ENCODE measurements at regions not wholly inside any gene's neighbourhood (a gene's known extent, or its start where the extent isn't known, plus 50 kb on each side); places are given as distances from the start of the nearest gene placed in this dataset.

DNA sequence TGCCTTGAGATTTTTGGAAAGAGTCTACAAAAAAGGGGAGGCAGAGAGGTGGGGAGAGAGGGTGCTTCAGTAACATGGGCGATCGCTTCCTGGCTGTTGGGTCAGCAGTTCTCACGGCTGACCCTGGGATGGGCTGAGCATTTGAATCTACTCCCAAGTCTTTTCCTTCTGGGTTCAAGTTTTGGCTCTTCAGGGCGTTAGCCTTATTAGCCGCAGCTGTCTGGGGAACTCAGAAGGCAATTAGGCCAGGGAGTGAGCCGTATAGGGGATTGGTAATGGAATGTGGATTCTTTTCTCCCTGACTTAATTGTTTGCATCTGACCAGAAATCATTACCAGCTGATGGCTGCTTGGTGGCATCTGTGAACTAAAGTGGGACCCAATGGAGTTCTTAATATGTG lies 250.5 kb upstream of the SKOR2 start:
- H3K4me3 Mint-ChIP-seq = no peak overlapping the region
- no peaks in the 10 kb centered on the region for H3K36me3 Mint-ChIP-seq (ENCODE audit: low read depth)
- no peaks in the 10 kb centered on the region for H3K27me3 Mint-ChIP-seq
- peaks cover 4% of the 10 kb centered on the region for H3K9me3 Mint-ChIP-seq
- no peaks in the 10 kb centered on the region for H3K4me1 Mint-ChIP-seq
- H3K27ac Mint-ChIP-seq = no peak overlapping the region
- DNase-seq = no peak
- no peak for ATAC-seq

GRCh38 chr18:47500930-47501329 lies 249.5 kb upstream of the SKOR2 start:
- H3K27ac Mint-ChIP-seq = no peak overlapping the region
- H3K36me3 Mint-ChIP-seq (ENCODE audit: low read depth) = no peaks in the 10 kb centered on the region

GRCh38 chr18:47492691-47493090 lies 241.2 kb upstream of the SKOR2 start:
- Mint-ChIP-seq H3K36me3 (ENCODE audit: low read depth) (no peaks in the 10 kb centered on the region), H3K4me1 (no peaks in the 10 kb centered on the region), H3K9me3 (no peaks in the 10 kb centered on the region), H3K27me3 (no peaks in the 10 kb centered on the region), H3K27ac (no peak overlapping the region), H3K4me3 (no peak overlapping the region)
- ATAC-seq = no peak
- no peak for DNase-seq

More at GRCh38 chr18:47500930-47501329, 249.5 kb upstream of the SKOR2 start:
- no peaks in the 10 kb centered on the region for H3K4me1 Mint-ChIP-seq
- peaks cover 4% of the 10 kb centered on the region for H3K9me3 Mint-ChIP-seq
- H3K27me3 Mint-ChIP-seq = no peaks in the 10 kb centered on the region
- ATAC-seq (no peak), DNase-seq (no peak)
- no peak overlapping the region for H3K4me3 Mint-ChIP-seq

- Mint-ChIP-seq H3K27ac (no peak overlapping the region), H3K9me3 (no peaks in the 10 kb centered on the region), H3K27me3 (no peaks in the 10 kb centered on the region), H3K4me1 (no peaks in the 10 kb centered on the region), H3K4me3 (no peak overlapping the region), H3K36me3 (ENCODE audit: low read depth) (no peaks in the 10 kb centered on the region)
- ATAC-seq = no peak
- DNase-seq = no peak
These were observed 239.4 kb upstream of the SKOR2 start for GRCh38 chr18:47490882-47491281.

DNA sequence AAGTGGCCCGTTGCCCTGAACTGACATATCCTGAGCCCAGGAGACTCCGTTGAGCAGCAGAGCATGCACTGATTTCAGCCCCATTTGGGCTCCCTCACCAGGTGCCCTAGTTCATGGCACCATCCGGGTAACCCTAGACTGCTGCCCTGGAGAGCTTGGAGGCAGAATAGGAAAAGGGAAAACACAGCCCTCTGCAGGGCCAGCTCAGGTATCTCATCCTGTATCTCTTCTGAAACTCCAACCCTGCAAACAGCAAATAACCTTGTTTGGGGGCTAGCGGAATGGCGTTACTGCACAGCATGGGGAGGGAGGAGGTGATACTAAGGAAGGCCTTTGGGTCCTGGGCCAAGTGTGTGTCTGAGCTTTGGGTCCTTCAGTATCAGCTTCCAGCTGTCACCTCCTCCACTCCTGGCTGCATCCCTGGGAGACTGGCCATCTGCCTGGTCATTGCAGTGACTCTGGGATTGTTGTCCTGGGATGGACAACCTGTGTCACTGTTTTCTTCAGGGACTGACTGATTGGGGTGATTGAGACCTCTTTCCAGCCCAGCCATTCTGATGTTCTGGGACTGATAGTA lies 233.8 kb upstream of the SKOR2 start:
- Mint-ChIP-seq H3K4me3 (no peak overlapping the region), H3K36me3 (ENCODE audit: low read depth) (no peaks in the 10 kb centered on the region), H3K4me1 (no peaks in the 10 kb centered on the region), H3K27me3 (peaks cover 6% of the 10 kb centered on the region), H3K9me3 (no peaks in the 10 kb centered on the region), H3K27ac (no peak overlapping the region)
- ATAC-seq (no peak), DNase-seq (no peak)

- Mint-ChIP-seq H3K27ac (no peak overlapping the region), H3K36me3 (ENCODE audit: low read depth) (no peaks in the 10 kb centered on the region), H3K4me1 (no peaks in the 10 kb centered on the region), H3K4me3 (no peak overlapping the region), H3K9me3 (no peaks in the 10 kb centered on the region), H3K27me3 (peaks cover 6% of the 10 kb centered on the region)
- DNase-seq = no peak
- ATAC-seq = no peak
These were observed 232.6 kb upstream of the SKOR2 start for GRCh38 chr18:47484068-47484467.

GRCh38 chr18:47480166-47480565 lies 228.7 kb upstream of the SKOR2 start:
- H3K4me3 Mint-ChIP-seq = no peak overlapping the region
- ATAC-seq = no peak
- DNase-seq = no peak
- no peak overlapping the region for H3K27ac Mint-ChIP-seq
- no peaks in the 10 kb centered on the region for H3K36me3 Mint-ChIP-seq (ENCODE audit: low read depth)
- H3K9me3 Mint-ChIP-seq = no peaks in the 10 kb centered on the region
- H3K27me3 Mint-ChIP-seq = peaks cover 9% of the 10 kb centered on the region
- H3K4me1 Mint-ChIP-seq = no peaks in the 10 kb centered on the region

- H3K4me3 Mint-ChIP-seq = no peak overlapping the region
- DNase-seq = no peak
- ATAC-seq = no peak
- peaks cover 5% of the 10 kb centered on the region for H3K27me3 Mint-ChIP-seq
- H3K9me3 Mint-ChIP-seq = no peaks in the 10 kb centered on the region
- no peaks in the 10 kb centered on the region for H3K36me3 Mint-ChIP-seq (ENCODE audit: low read depth)
- no peak overlapping the region for H3K27ac Mint-ChIP-seq
- H3K4me1 Mint-ChIP-seq = no peaks in the 10 kb centered on the region
These were observed 220.3 kb upstream of the SKOR2 start for GRCh38 chr18:47471784-47472183.

DNA sequence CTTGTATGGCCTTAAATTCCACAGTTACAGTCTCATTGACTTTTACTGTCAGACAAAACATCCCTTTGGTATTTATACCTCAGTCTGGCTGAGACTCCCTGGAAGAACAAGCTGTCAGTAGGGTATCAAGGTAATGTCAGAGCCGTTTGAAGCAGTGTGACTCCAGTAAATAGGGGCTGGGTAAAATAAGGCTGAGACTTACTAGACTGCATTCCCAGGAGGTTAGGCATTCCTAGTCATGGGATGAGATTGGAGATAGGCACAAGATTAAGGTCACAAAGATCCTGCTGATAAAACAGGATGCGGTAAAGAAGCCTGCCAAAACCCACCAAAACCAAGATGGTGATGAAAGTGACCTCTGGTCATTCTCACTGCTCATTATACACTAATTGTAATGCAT lies 219.5 kb upstream of the SKOR2 start:
- DNase-seq (no peak), ATAC-seq (no peak)
- Mint-ChIP-seq H3K27me3 (peaks cover 2% of the 10 kb centered on the region), H3K9me3 (no peaks in the 10 kb centered on the region), H3K4me1 (no peaks in the 10 kb centered on the region), H3K36me3 (ENCODE audit: low read depth) (no peaks in the 10 kb centered on the region), H3K27ac (no peak overlapping the region), H3K4me3 (no peak overlapping the region)

- no peak overlapping the region for H3K4me3 Mint-ChIP-seq
- H3K36me3 Mint-ChIP-seq (ENCODE audit: low read depth) = no peaks in the 10 kb centered on the region
- no peak for ATAC-seq
- peaks cover 2% of the 10 kb centered on the region for H3K27me3 Mint-ChIP-seq
- no peak for DNase-seq
- no peaks in the 10 kb centered on the region for H3K4me1 Mint-ChIP-seq
- no peak overlapping the region for H3K27ac Mint-ChIP-seq
- H3K9me3 Mint-ChIP-seq = no peaks in the 10 kb centered on the region
These were observed 218.1 kb upstream of the SKOR2 start for GRCh38 chr18:47469576-47469975.

- ATAC-seq (no peak), DNase-seq (no peak)
- Mint-ChIP-seq H3K4me1 (no peaks in the 10 kb centered on the region), H3K36me3 (ENCODE audit: low read depth) (no peaks in the 10 kb centered on the region), H3K4me3 (no peak overlapping the region), H3K9me3 (no peaks in the 10 kb centered on the region), H3K27ac (no peak overlapping the region), H3K27me3 (no peaks in the 10 kb centered on the region)
These were observed 210.5 kb upstream of the SKOR2 start for GRCh38 chr18:47461977-47462376.

DNA sequence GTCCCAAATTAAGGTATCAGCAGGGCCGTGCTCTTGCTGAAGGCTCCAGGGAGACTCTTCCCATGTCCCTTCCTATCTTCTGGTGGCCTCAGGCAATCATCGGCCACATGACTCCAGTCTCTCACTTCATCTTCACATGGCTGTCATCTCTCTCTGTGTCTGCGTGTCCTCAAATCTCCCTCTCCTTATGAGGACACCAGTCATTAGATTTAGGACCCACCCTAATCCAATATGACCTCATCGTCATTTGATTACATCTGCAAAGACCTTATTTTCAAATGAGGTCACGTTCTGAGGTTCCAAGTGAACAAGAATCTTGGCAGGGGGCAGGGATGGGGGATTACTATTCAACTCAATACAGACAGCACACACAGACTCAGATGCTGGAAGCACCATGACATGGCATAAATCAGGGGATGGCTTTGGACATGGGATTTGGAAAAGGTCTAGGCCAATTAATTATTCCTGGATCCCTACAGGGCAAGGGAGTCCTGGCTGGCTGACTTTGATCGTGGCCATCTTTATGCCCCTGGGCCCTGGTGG lies 210.0 kb upstream of the SKOR2 start:
- no peak for DNase-seq
- no peak overlapping the region for H3K27ac Mint-ChIP-seq
- H3K27me3 Mint-ChIP-seq = no peaks in the 10 kb centered on the region
- ATAC-seq = no peak
- H3K36me3 Mint-ChIP-seq (ENCODE audit: low read depth) = no peaks in the 10 kb centered on the region
- H3K4me1 Mint-ChIP-seq = no peaks in the 10 kb centered on the region
- H3K9me3 Mint-ChIP-seq = no peaks in the 10 kb centered on the region
- no peak overlapping the region for H3K4me3 Mint-ChIP-seq

GRCh38 chr18:47458483-47458882 lies 207.0 kb upstream of the SKOR2 start:
- no peaks in the 10 kb centered on the region for H3K4me1 Mint-ChIP-seq
- H3K27me3 Mint-ChIP-seq = no peaks in the 10 kb centered on the region
- H3K9me3 Mint-ChIP-seq = no peaks in the 10 kb centered on the region
- no peak overlapping the region for H3K4me3 Mint-ChIP-seq
- no peaks in the 10 kb centered on the region for H3K36me3 Mint-ChIP-seq (ENCODE audit: low read depth)
- ATAC-seq = no peak
- no peak overlapping the region for H3K27ac Mint-ChIP-seq
- DNase-seq = no peak

- no peaks in the 10 kb centered on the region for H3K36me3 Mint-ChIP-seq (ENCODE audit: low read depth)
These were observed 206.2 kb upstream of the SKOR2 start for GRCh38 chr18:47457614-47458013.

GRCh38 chr18:47453038-47453437 lies 201.6 kb upstream of the SKOR2 start:
- H3K4me3 Mint-ChIP-seq = no peak overlapping the region
- H3K27me3 Mint-ChIP-seq = no peaks in the 10 kb centered on the region
- H3K36me3 Mint-ChIP-seq (ENCODE audit: low read depth) = no peaks in the 10 kb centered on the region
- no peak for ATAC-seq
- DNase-seq = no peak
- H3K4me1 Mint-ChIP-seq = no peaks in the 10 kb centered on the region
- H3K9me3 Mint-ChIP-seq = no peaks in the 10 kb centered on the region
- no peak overlapping the region for H3K27ac Mint-ChIP-seq

More at GRCh38 chr18:47457614-47458013, 206.2 kb upstream of the SKOR2 start:
- no peak for ATAC-seq
- no peak for DNase-seq
- no peak overlapping the region for H3K27ac Mint-ChIP-seq
- no peaks in the 10 kb centered on the region for H3K4me1 Mint-ChIP-seq
- H3K4me3 Mint-ChIP-seq = no peak overlapping the region
- H3K27me3 Mint-ChIP-seq = no peaks in the 10 kb centered on the region
- H3K9me3 Mint-ChIP-seq = no peaks in the 10 kb centered on the region

- Mint-ChIP-seq H3K27me3 (no peaks in the 10 kb centered on the region), H3K9me3 (peaks cover 6% of the 10 kb centered on the region), H3K27ac (no peak overlapping the region), H3K4me1 (no peaks in the 10 kb centered on the region), H3K4me3 (no peak overlapping the region), H3K36me3 (ENCODE audit: low read depth) (no peaks in the 10 kb centered on the region)
- ATAC-seq (no peak), DNase-seq (no peak)
These were observed 197.5 kb upstream of the SKOR2 start for GRCh38 chr18:47448956-47449355.
